ENCODE measurements at regions not wholly inside any gene's neighbourhood (a gene's known extent, or its start where the extent isn't known, plus 50 kb on each side); places are given as distances from the start of the nearest gene placed in this dataset.

- no peak for DNase-seq
Observed at GRCh38 chr2:88834866-88835265, 143.4 kb downstream of the RPIA start.

- DNase-seq = no peak
Observed at GRCh38 chr2:88835726-88836125, 144.3 kb downstream of the RPIA start.

GRCh38 chr2:88836351-88836750, 144.9 kb downstream of the RPIA start:
- DNase-seq = no peak

- no peak for DNase-seq
Observed at GRCh38 chr2:88837511-88838160, 146.2 kb downstream of the RPIA start.

- DNase-seq = no peak
Observed at GRCh38 chr2:88838165-88838635, 146.7 kb downstream of the RPIA start.

GRCh38 chr2:88841224-88841929, 149.9 kb downstream of the RPIA start:
- no peak for DNase-seq

- no peak for DNase-seq
Observed at GRCh38 chr2:88842656-88843460, 151.4 kb downstream of the RPIA start.

- DNase-seq = no peak
Observed at GRCh38 chr2:88843651-88844050, 152.2 kb downstream of the RPIA start.

GRCh38 chr2:88844960-88845359, 153.5 kb downstream of the RPIA start:
- DNase-seq = no peak

GRCh38 chr2:88845772-88846661, 154.5 kb downstream of the RPIA start:
- no peak for DNase-seq

- DNase-seq = no peak
Observed at GRCh38 chr2:88852753-88853402, 161.4 kb downstream of the RPIA start.

GRCh38 chr2:88853403-88853790, 161.9 kb downstream of the RPIA start:
- no peak for DNase-seq

GRCh38 chr2:88854528-88854927, 163.1 kb downstream of the RPIA start:
- DNase-seq = no peak

- no peak for DNase-seq
Observed at GRCh38 chr2:88855620-88856408, 164.3 kb downstream of the RPIA start.

- no peak for DNase-seq
Observed at GRCh38 chr2:88856409-88857135, 165.1 kb downstream of the RPIA start.

- no peak for DNase-seq
Observed at GRCh38 chr2:88857274-88857741, 165.8 kb downstream of the RPIA start.

- DNase-seq = no peak
Observed at GRCh38 chr2:88857951-88858411, 166.5 kb downstream of the RPIA start.

GRCh38 chr2:88859461-88859860, 168.0 kb downstream of the RPIA start:
- DNase-seq = no peak

GRCh38 chr2:88860421-88861075, 169.1 kb downstream of the RPIA start:
- no peak for DNase-seq

All from activated CD8-positive, alpha-beta memory T cell treated with anti-CD3 and anti-CD28 coated beads, Interleukin-2, amount 50 U/mL, for 48 hours (primary cell).